AG09319 (cell line): ENCODE measurements at regions not wholly inside any gene's neighbourhood (a gene's known extent, or its start where the extent isn't known, plus 50 kb on each side); places are given as distances from the start of the nearest gene placed in this dataset.

Source experiments
- DNase-seq: peaks from one replicate; pipeline ENCODE4 v3.0.0-alpha.2; 2010; ENCODE audit warnings: low read depth; ENCODE audit errors: extremely low read depth
- TF ChIP-seq, protein P1 (sequence below): IDR thresholded peaks from 2 replicates; pipeline ENCODE4 v1.5.1; 2011; ENCODE audit warnings: low read depth, mild to moderate bottlenecking, inconsistent platforms, low read length, moderate library complexity

DNA sequence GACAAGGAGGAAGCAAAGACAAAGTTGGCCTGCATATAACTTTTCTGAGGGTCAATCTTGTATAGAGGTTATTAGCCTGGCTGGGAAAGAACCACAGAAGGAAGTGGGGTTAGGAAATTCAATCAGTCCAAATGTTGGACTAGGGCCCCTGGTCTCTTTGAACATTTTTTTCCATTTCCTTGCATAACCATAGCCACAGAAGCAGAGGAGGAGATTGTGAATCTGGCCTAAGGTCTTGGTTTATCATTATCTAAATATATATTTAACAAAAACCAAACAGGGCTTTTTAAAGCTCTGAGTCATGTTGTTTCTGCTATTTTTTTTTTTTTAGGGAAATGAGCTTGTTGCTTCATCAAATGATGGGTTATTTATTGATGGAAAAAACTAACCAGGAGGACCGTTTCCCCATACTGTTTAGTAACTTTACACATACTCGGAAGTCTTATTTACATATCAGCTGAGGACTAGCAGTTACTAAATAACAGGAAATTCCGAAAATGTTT, 97.7 kb upstream of the ACSL4 start:
- TF ChIP-seq, protein P1, sequence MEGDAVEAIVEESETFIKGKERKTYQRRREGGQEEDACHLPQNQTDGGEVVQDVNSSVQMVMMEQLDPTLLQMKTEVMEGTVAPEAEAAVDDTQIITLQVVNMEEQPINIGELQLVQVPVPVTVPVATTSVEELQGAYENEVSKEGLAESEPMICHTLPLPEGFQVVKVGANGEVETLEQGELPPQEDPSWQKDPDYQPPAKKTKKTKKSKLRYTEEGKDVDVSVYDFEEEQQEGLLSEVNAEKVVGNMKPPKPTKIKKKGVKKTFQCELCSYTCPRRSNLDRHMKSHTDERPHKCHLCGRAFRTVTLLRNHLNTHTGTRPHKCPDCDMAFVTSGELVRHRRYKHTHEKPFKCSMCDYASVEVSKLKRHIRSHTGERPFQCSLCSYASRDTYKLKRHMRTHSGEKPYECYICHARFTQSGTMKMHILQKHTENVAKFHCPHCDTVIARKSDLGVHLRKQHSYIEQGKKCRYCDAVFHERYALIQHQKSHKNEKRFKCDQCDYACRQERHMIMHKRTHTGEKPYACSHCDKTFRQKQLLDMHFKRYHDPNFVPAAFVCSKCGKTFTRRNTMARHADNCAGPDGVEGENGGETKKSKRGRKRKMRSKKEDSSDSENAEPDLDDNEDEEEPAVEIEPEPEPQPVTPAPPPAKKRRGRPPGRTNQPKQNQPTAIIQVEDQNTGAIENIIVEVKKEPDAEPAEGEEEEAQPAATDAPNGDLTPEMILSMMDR, result no peak
- peak; percentile 55 for DNase-seq

DNA sequence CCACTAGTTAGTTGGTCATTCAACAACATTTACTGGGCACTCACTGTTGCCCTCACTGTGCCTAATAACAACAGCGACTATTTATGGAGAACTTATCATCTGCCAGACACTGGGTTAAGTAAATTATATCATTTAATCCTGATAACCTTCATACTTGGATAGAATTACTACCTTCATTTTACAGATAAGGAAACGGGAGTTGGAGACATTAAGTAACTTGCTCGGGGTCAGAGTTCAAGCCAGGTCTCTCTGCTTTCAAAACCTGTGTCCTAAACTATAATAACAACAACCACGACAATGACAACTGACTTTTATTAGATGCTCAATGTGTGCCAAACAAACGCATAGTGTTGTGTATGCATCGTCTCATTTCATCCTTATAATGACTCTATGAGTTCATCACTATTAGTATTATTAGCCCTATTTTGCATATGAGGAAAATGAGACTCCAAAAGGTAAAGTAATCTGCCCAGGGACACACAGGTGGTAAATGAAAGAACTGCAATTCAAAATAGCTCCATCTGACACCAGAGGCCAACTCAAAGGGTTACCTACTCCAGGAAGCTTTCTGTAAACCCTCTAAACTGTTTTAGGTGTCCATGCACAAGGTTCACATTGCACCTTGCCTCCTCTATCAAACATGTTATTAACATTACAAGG, 98.4 kb upstream of the ACSL4 start:
- DNase-seq, result no peak
- TF ChIP-seq, protein P1, result no peak

DNA sequence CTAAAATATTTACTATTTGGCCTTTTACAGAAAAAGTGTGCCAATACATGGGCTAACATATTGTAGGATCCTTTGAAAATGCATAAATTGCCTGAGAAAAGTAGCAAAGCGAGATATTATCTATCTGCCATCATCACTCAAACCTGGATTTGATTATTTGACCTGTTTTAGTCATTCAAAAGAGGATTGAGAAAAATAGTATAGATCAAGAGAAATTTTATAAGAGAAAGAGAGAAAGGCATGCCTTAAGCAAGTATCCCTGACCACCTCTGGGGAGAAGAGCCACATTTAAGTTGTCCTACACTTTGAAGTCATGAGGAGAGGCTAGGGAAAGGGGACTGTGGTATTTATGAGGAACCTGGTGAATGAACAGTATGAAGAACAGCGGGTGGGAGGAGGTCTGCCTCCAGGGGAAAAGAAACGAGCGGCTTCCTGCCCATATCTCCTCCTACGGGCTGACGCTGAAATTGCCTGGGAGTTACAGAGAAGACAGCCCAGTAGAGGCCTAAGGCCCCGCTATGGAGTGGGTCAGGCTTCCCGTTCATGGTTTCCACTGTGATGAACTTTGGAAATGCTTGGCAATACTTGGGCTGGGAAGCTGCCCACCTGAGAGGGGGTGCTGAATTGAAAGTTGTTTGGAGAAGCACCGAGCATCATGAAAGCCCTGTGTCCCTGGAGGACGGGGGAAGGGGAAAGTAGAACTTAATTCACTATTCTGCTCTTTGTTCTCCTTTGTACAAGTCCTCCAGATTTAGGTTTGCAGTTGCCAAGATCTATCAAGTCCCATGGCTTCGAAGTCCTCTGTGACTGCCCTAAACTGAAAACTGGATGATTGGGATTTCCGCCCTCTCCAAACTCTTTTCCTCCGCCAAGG, 106.9 kb upstream of the ACSL4 start:
- DNase-seq, result no peak
- TF ChIP-seq, protein P1, result peak; percentile 4

DNA sequence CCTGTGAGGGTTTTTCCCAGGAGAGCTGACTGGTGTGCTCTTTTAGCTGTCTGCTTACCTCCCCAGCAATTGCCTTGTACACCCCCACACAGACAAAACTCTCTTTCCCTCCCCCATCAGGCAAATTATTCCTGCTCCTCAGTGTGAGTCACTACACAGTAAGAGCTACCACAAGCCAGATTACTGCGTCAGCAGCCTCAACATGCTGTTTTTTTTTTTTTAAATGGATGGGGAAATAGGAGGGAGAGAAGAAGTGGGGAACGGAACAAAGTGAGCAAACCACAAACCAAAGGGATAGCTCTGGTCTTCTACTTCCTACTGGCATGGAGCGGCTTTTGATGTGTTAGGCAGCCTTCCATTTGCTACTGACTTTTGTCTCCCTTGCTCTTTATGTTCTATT, 107.5 kb upstream of the ACSL4 start:
- TF ChIP-seq, protein P1, result no peak
- peak; percentile 69 for DNase-seq

DNA sequence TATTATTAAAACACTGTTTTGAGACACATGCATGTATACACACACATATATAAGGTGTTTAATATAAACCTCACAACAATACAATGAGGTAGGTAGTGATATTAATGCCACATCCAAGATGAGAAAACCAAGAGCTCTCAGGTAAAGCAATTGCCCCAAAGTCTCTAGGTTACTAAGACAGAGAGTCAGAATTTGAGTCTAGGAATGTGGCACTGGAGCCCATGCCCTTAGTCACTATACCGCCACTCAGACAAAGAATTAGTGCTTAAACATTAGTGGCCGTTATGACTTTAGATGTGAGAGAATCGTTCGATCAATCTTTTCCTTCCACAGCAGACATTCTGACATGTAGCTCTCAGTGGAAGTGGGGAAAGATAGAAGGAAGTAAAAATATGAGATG, 108.2 kb upstream of the ACSL4 start:
- DNase-seq, result no peak
- TF ChIP-seq, protein P1, result no peak

DNA sequence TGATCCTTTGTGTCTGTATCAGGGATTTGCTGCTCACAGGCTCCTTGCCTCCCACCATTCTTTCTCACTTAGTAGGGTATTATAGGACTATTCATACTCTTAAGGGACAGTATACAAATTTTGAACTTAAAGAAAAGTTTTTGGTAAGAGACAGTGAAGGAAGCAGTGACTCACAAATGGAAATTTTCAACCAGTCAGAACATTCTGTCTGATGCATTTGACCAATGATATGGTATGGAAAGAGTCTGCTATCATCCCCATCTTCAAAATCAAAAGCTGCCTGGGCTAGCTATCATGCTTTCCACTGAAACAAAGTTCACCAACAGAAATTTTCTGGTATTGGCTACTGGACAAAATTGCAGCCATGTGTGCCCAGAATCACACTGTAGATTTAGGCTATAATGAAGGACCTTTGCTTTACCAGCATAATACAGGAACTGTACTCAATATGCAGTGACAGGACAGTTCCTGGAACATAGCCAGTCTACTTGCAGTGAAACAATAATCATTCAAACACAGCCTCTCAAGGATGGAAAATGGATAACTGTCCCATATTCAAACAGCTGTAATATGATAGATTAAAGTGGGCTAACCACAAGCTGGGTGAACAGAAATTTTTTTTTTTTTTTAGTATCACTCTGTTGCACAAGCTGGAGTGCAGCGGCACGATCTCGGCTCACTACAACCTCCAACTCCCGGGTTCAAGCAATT, 109.0 kb upstream of the ACSL4 start:
- TF ChIP-seq, protein P1, result no peak
- DNase-seq, result no peak
